Transverse colon (tissue), 4 donors: ENCODE measurements at regions not wholly inside any gene's neighbourhood (a gene's known extent, or its start where the extent isn't known, plus 50 kb on each side); places are given as distances from the start of the nearest gene placed in this dataset.

ENCODE experiments used
- DNase-seq: peaks from one replicate; pipeline ENCODE4 v3.0.0-alpha.2; 2019
- H3K27ac ChIP-seq, 4 donors: fragments of 200-600 bp; sonication (generic); 2 replicates each; pipeline ENCODE4 v1.5.1; 2016 to 2018; ENCODE audit warnings: inconsistent platforms in 4 of 4
- H3K27me3 ChIP-seq: fragments of 200-600 bp; sonication (generic); 2 replicates; pipeline ENCODE4 v1.5.1; 2017; ENCODE audit warnings: inconsistent platforms
- H3K36me3 ChIP-seq, 4 donors: fragments of 200-600 bp; sonication (generic); 2 replicates each; pipeline ENCODE4 v1.5.1; 2017 to 2019; ENCODE audit warnings: inconsistent platforms in 4 of 4
- H3K4me1 ChIP-seq, 4 donors: fragments of 200-600 bp; sonication (generic); 2 replicates each; pipeline ENCODE4 v1.5.1; 2017 to 2020; ENCODE audit warnings: inconsistent platforms in 4 of 4
- H3K4me3 ChIP-seq, 4 donors: fragments of 200-600 bp; sonication (generic); 1 replicate in 1 of 4; 2 replicates in 3 of 4; pipeline versions ENCODE4 v1.5.1 to v1.6.1; 2017 to 2019; ENCODE audit warnings: inconsistent platforms in 4 of 4
- H3K9me3 ChIP-seq, 2 donors: fragments of 200-600 bp; sonication (generic); 2 replicates each; pipeline ENCODE4 v1.5.1; 2017 to 2019; ENCODE audit warnings: inconsistent platforms in 2 of 2
- EP300 ChIP-seq: sonication (generic); formaldehyde crosslinking; IDR thresholded peaks from one replicate; pipeline ENCODE4 v1.6.1; 2017; ENCODE audit warnings: antibody characterized with exemption, low read depth
- POLR2A ChIP-seq: fragments of 450-650 bp; IDR thresholded peaks from one replicate; pipeline ENCODE4 v1.6.1; 2016; ENCODE audit warnings: antibody characterized with exemption, mild to moderate bottlenecking, moderate library complexity
- POLR2AphosphoS5 ChIP-seq, 3 donors: sonication (generic); formaldehyde crosslinking; IDR thresholded peaks; one replicate each; pipeline ENCODE4 v1.6.1; 2016; ENCODE audit warnings: antibody characterized with exemption in 3 of 3
- WGBS, 2 donors: methylation state at CpG; one replicate each; pipeline ENCODE4 v1.1.5; 2018; ENCODE audit warnings: low coverage in 1 of 2; 5-methylcytosine and 5-hydroxymethylcytosine counted together
- in situ Hi-C, 4 donors: fragments of 200-750 bp; cut with MboI; loops; one replicate each; pipeline versions ENCODE4 v1.15.0 to v1.15.1; 2017; ENCODE audit warnings: low sequenced_read_pairs in 3 of 4, low pct_ligation_motif_present in 1 of 4, low pct_unique_long_range_greater_than_20kb in 1 of 4
- intact Hi-C: fragments of 100-400 bp; cut with DNase I; formaldehyde crosslinking; loops from one replicate; pipeline ENCODE4 v1.15.1; 2023; ENCODE audit warnings: low total_unique reads
- TF ChIP-seq, protein P1 (sequence below), 5 experiments: fragments of 200-600 bp in 3 of 5; fragments of 450-650 bp in 2 of 5; sonication (generic) in 3 of 5; IDR thresholded peaks; 1 replicate in 2 of 5; 2 replicates in 3 of 5; pipeline ENCODE4 v1.5.1; 2016 to 2017; ENCODE audit warnings: antibody characterized with exemption in 5 of 5, inconsistent platforms in 3 of 5, mild to moderate bottlenecking in 2 of 5, moderate library complexity in 1 of 5

- no peak for DNase-seq
- H3K36me3 ChIP-seq, result no peaks in the 10 kb centered on the region
- H3K4me3 ChIP-seq, result no peak overlapping the region
- no peaks in the 10 kb centered on the region for H3K27me3 ChIP-seq
- no peaks in the 10 kb centered on the region for H3K9me3 ChIP-seq
- no peak for TF ChIP-seq POLR2AphosphoS5 (IDR thresholded peaks at IDR 0.05)
- TF ChIP-seq EP300, result no peak
- TF ChIP-seq POLR2A, result no peak
- TF ChIP-seq, protein P1, sequence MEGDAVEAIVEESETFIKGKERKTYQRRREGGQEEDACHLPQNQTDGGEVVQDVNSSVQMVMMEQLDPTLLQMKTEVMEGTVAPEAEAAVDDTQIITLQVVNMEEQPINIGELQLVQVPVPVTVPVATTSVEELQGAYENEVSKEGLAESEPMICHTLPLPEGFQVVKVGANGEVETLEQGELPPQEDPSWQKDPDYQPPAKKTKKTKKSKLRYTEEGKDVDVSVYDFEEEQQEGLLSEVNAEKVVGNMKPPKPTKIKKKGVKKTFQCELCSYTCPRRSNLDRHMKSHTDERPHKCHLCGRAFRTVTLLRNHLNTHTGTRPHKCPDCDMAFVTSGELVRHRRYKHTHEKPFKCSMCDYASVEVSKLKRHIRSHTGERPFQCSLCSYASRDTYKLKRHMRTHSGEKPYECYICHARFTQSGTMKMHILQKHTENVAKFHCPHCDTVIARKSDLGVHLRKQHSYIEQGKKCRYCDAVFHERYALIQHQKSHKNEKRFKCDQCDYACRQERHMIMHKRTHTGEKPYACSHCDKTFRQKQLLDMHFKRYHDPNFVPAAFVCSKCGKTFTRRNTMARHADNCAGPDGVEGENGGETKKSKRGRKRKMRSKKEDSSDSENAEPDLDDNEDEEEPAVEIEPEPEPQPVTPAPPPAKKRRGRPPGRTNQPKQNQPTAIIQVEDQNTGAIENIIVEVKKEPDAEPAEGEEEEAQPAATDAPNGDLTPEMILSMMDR (IDR thresholded peaks at IDR 0.05), result no peak
- WGBS, 2 donors, result 93% methylated on average over 9 of the region's 14 CpGs; no CpG with 5 or more reads in 1 of the 2 donors
- in situ Hi-C loops, result no loop called here
- no peaks in the 10 kb centered on the region for H3K4me1 ChIP-seq
- intact Hi-C loops, result no loop called here
- no peak overlapping the region for H3K27ac ChIP-seq
These were observed 181.1 kb downstream of the CTTN start for GRCh38 chr11:70579316-70579955.

DNA sequence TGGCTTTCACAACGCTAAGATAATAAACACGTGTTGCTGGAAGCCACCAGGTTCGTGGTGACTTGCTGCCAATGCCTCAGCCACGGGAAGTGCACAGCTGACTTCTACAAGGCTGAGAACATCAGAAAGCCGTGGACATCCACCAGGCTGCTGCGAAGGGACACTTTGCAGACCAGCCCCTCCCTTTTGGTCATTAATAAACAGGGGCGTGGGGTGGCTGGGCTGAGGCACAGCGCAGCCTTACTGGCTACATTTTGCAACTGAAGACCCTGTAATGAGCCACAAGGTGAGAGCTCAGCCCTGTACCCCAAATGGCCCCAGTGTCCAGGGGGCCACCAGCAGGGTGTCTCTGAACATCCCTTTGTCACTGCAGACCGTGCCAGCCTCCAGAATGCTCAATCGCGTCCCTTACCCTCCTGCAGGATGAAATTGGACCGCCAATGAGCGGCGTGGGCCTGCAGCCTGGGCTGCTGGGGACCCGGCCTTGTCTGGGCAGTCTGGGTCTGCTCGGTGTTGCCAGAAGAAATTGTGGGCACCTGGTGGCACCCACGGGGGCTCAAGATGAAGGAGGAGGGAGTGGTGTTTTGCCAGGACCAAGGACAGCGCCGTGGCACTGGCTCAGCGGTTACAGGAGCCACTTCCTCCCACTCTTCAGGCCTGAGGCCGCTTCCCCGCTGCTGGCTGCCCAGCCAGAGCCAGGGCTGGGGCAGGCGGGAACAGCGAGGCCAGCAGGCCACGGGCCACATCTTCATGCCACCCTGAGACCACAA, 181.9 kb downstream of the CTTN start:
- no peaks in the 10 kb centered on the region for H3K9me3 ChIP-seq
- in situ Hi-C loops, result no loop called here
- TF ChIP-seq EP300, result no peak
- no peak for TF ChIP-seq POLR2AphosphoS5 (IDR thresholded peaks at IDR 0.05)
- TF ChIP-seq, protein P1 (IDR thresholded peaks at IDR 0.05), result no peak
- TF ChIP-seq POLR2A, result no peak
- no peaks in the 10 kb centered on the region for H3K4me1 ChIP-seq
- no peaks in the 10 kb centered on the region for H3K36me3 ChIP-seq
- no peak overlapping the region for H3K4me3 ChIP-seq
- 70 to 79% methylated on average over 2 to 21 of the region's 25 CpGs for WGBS, 2 donors
- intact Hi-C loops, result no loop called here
- no peak overlapping the region for H3K27ac ChIP-seq
- DNase-seq, result no peak
- H3K27me3 ChIP-seq, result no peaks in the 10 kb centered on the region

DNA sequence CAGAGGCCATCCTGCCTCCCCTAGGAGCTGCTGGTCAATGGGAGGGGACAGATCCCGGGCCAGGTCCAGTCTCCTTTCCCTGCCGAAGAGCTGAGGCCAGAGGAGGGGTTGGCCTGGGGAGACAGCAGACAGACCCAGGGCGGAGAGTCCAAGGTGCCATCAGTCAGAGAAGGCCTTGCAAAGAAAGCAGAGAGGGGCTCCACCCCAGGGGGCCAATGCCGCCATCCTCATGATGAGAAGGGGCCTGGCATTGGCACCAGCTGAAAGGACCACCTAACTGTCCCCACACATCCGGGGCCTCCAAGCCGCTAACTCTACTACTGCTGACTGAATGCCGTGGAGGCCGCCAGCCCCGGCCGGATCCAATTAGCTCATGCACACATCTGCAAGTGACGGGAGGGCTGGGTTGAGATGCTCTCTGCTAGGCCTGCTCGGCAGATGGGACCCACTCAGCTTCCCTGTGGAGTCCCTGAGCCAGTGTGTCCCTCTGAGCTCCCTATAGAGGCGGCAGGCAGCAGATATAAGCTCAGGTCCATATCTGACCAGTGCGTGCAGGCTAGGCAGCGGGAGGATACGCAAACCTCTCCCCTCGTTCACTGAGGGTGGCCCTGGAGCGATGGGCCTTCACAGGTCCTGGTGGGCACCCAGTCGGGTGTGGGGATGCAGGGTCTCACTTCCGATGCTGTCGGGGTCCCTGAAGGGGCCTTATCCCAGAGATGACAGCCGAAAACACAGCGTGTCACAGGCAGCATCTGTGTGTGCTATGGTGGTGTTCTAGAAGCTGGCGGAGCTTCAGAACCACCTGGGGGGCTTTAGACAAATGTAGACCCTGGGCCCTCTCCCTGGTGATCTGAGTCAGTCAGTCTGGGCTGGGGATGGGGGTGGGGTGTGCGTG, 183.9 kb downstream of the CTTN start:
- H3K4me3 ChIP-seq, result no peak overlapping the region
- intact Hi-C loops, result no loop called here
- H3K27ac ChIP-seq, result no peak overlapping the region
- no peaks in the 10 kb centered on the region for H3K27me3 ChIP-seq
- no peak for DNase-seq
- in situ Hi-C loops, result no loop called here
- 86% methylated on average over 24 of the region's 25 CpGs; no CpG with 5 or more reads in 1 of the 2 donors for WGBS, 2 donors
- no peaks in the 10 kb centered on the region for H3K36me3 ChIP-seq
- no peak for TF ChIP-seq POLR2AphosphoS5 (IDR thresholded peaks at IDR 0.05)
- TF ChIP-seq EP300, result no peak
- TF ChIP-seq, protein P1 (IDR thresholded peaks at IDR 0.05), result no peak
- TF ChIP-seq POLR2A, result no peak
- no peaks in the 10 kb centered on the region for H3K4me1 ChIP-seq
- H3K9me3 ChIP-seq, result no peaks in the 10 kb centered on the region
